ENCODE measurements at regions not wholly inside any gene's neighbourhood (a gene's known extent, or its start where the extent isn't known, plus 50 kb on each side); places are given as distances from the start of the nearest gene placed in this dataset.

DNA sequence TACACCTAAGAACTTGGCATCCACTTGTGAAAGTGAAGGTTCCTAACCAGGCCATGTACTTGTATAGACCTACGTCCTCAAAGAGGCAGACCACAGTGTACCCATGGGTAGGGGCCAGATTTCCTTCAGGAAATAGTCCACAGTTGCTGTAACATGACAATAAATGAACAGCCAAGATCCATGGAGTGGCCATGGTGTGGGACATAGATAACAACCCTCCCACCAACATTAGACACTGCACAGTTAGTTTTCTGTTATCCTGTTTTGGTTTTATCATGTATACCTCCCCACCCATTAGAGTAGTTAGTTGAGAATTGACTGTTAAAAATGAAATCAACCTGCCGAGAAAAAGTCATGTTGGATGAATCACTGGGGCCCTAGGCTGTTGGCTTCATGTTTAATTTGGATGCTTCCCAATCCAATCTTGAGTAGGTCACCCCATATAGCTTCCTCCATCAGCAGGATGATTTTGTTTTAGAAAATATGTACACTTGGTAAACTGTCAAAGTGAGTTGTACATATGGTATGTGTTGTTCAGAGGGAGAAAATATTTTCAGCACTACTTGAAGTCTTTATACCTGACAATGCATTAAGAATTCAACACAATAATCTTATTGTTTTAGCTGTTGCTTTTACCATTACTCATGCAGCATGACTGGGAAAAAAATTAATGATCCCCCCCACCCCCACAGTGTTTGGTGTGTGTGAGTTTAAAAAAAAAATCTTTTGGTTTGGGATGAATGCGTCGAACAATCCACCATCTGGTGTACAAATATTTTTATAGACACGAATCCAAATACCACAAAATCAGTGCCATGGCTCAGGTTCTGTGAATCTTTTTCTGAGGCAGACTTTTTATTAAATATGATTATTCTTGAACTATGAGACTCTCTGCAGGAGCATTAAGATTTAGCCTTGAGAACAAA, 88.3 kb upstream of the ARHGAP29 start:
- no peak for DNase-seq (ENCODE audit: low spot score)

DNA sequence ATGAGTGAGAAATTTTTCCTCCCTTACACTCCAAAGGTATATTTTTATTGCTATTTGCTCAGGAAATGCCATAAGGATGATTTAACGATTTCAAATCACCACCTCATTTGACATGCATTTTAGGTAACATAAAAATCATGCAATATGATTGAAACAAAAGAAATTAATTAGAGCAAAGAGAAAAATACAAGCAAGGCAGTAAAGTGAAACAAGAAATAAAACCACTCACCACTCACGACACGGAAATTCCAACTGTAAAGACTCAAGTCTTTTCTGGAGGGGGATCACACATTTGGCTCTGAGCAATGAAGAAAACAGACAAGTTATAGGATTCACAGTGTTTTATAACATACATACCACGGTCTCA, 86.8 kb upstream of the ARHGAP29 start:
- DNase-seq (ENCODE audit: low spot score): no peak

DNA sequence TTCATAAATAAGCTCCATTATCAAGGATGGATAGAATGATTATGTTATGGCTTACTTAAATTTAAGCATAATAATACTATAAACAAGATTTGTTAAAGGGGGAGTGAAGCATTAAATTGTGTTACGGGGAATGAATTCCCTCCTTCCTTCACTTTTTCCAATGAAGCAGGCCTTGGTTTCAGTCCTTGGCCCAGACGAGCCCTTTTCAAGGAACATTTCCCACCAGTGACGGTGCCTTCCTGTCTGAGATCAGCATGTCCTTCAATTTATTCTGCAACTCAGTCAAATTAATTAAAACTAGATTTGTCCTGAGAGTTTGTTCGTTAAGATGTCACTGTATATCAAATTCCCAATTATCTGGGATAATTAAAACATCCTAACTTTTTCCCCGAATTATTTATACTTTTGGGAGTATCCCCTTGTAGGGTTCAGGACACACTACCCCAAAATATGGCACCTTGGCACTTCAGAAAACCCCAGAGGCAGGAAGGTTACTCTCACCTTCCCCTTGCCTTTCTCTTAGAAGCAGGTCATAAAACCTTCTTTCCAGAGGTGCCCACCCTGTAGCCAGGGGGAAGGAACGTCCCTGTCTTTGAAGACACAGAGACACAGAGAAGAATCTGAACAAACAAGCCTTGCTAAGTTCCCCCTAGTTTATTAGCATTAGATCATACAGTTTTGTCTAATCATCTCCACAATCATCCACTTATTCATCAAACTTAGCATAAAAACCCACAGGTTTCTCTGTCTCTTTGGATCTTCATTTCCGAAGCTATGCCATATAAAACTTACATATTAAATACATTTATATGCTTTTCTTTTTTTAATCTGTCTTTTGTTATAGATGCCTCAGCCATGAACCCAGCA, 86.2 kb upstream of the ARHGAP29 start:
- DNase-seq (ENCODE audit: low spot score): no peak

DNA sequence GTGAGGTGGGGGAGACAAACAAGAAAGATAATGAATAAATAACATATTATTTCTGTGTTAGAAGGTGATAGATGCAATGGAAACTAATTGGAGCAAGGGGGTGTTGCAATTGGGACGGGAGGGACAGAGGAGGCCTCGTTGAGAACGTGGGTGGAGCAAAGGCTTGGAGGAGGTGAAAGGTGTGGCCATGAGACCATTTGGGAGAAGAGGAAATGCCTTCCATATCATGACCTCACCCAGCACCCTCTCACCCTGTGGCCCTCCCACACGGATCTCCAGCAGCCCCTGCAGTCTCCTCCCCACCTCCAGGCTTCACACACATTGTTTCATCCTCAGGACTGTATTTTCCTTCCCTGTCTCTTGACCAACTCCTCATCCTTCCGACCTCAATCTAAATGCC, 85.3 kb upstream of the ARHGAP29 start:
- no peak for DNase-seq (ENCODE audit: low spot score)

- no peak for DNase-seq (ENCODE audit: low spot score)
These were observed 84.3 kb upstream of the ARHGAP29 start for GRCh38 chr1:94321662-94322061.

GRCh38 chr1:94319319-94320102, 82.1 kb upstream of the ARHGAP29 start:
- no peak for DNase-seq (ENCODE audit: low spot score)

GRCh38 chr1:94318505-94319030, 81.2 kb upstream of the ARHGAP29 start:
- DNase-seq (ENCODE audit: low spot score): no peak

DNA sequence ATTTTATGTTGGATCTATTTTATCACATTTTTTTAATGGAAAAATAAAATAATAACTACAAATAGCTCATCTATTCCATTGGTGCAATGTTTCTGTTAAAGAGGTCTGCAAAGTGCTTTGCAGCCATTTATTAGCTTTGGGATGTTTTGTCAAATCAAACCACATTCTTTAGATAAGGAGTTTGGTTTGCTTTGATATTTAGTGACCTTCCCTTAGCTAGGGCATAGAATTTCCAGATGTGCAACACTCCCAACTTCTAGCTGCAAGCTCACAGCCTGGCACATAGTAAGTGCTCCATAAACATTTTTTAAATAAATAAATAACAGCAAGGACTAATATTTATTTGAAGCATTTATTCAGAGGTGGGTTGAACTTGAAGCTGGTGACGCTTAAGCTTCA, 80.4 kb upstream of the ARHGAP29 start:
- DNase-seq (ENCODE audit: low spot score): no peak

GRCh38 chr1:94316836-94317789, 79.7 kb upstream of the ARHGAP29 start:
- DNase-seq (ENCODE audit: low spot score): no peak

GRCh38 chr1:94316183-94316582, 78.8 kb upstream of the ARHGAP29 start:
- no peak for DNase-seq (ENCODE audit: low spot score)

- DNase-seq (ENCODE audit: low spot score): no peak
These were observed 78.2 kb upstream of the ARHGAP29 start for GRCh38 chr1:94315552-94316116.

DNA sequence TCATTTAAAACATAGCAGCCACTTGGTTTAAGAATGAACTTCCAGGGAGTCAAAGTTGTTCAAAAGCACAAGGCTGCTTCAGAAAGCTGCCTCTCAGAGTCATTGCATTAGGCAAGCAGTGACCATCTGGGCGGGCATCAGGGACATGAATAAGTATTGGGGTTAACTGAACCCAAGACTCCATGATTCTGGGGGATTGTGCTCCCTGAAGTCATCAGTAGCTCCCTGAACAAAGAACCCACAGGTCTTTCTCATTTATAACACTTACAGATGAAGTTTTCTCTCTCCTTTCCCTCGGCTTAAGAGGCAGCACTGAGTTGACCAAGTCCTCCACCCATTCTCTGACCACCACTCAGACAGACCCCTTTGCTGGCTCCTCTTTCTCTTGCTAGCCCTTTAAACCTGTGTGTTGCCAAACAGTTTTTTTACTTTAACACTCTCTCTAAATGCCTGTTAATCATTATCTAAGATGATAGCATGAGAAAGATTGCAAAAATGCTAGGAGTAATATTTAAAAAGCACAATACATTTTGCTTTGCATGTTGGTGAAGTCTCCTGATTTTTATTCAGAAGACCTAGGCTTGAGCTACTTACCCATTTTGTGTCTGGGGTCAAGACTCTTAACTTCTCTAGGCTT, 77.0 kb upstream of the ARHGAP29 start:
- no peak for DNase-seq (ENCODE audit: low spot score)

- DNase-seq (ENCODE audit: low spot score): no peak
These were observed 73.3 kb upstream of the ARHGAP29 start for GRCh38 chr1:94310570-94311270.

GRCh38 chr1:94309829-94310569, 72.6 kb upstream of the ARHGAP29 start:
- DNase-seq (ENCODE audit: low spot score): no peak

DNA sequence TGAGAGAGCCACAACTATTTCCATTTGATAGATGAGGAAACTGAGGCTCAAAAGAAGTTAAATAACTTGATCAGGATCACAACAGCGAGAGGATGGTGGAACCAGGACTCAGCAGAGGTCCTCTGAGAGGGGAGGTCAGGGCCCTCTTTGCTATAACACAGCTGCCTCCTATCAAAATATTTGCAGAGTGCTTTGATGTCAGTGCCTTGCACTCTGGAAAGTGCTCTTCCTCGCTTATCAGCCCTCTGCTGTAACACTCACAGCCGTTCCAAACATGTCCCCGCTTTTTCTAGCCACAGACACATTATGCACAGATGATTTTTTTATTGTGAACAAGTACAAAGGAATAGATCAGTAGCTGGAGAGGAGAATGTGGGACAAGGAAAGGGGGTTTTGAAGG, 71.8 kb upstream of the ARHGAP29 start:
- DNase-seq (ENCODE audit: low spot score): no peak

- DNase-seq (ENCODE audit: low spot score): no peak
These were observed 69.1 kb upstream of the ARHGAP29 start for GRCh38 chr1:94306521-94306920.

DNA sequence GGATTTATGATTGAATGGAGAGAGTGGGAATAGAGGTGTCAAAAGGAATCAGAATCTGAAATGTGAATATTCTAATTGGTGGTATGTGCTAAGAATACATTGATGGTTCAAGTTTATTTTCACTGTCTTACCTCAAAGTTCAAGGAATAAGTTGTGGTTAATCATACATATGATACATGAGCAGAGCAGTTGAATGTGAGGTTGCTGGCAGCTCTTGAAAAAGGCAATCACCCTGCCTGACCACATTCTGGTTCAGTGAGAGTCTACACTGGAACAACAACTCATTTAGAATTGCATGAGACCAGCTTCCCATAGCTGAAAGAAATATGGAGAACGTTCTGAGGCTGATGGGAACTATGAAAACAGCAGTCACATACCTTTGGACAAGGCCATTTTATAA, 68.3 kb upstream of the ARHGAP29 start:
- DNase-seq (ENCODE audit: low spot score): no peak

GRCh38 chr1:94304553-94304952, 67.2 kb upstream of the ARHGAP29 start:
- no peak for DNase-seq (ENCODE audit: low spot score)

GRCh38 chr1:94303005-94303404, 65.6 kb upstream of the ARHGAP29 start:
- DNase-seq (ENCODE audit: low spot score): no peak
